ENCODE measurements at regions not wholly inside any gene's neighbourhood (a gene's known extent, or its start where the extent isn't known, plus 50 kb on each side); places are given as distances from the start of the nearest gene placed in this dataset.

DNA sequence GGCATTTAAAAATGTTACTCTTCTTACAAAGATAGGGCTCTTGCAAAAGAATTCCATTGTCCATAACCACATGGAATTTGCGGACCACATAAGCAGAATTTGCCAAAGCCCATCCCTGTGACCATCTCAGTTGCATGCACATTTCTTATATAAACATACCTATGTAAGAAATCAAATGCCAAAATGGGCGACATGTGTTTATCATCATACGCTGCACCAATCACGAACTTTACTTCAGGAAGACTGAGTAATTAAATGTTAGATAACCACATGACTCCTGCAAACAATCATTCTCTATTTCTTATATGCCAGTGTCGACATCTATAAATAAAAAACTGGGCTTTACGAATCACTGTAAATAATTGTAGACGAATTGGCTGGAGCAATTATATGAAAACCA is 186.1 kb upstream of the RBMS1 start:
- H3K27ac ChIP-seq: no peak overlapping the region
- WGBS, 10 experiments: 0 to 98% (median 85%) methylated on average over 2 to 7 of the region's 7 CpGs; no CpG with 5 or more reads in 1 of the 10 experiments
- peak in 1 of 8 experiments; percentile 38 for ATAC-seq (replicated peaks in 6 of 8)
- no peak overlapping the region for H3K4me3 ChIP-seq
- no peaks in the 10 kb centered on the region for H3K4me1 ChIP-seq (replicated peaks in 1 of 2)
- in situ Hi-C loops (cut with MboI; ENCODE audit: low pct_unique_long_range_greater_than_20kb in 2 of 9, low sequenced_read_pairs in 9 of 9, unreplicated experiment in 9 of 9): no loop called here

DNA sequence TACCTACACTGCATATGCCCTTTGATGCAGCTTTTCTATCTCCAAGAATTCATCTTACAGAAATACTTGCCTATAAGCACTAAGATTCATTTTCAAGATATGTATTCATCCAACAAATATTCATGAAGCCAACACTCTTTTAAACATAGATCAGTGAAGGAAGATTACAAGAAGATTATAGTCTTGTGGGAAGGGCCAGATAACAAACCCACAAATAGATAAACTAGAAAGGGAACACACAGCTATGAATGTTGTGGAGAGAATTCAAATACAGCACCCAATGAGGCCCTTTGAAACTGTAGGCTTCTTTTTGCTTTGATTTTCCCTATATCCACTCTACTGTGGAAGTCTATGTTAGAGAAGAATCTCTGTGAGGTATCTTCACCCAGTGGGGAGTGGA is 186.7 kb upstream of the RBMS1 start:
- ATAC-seq (replicated peaks in 6 of 8): no peak

DNA sequence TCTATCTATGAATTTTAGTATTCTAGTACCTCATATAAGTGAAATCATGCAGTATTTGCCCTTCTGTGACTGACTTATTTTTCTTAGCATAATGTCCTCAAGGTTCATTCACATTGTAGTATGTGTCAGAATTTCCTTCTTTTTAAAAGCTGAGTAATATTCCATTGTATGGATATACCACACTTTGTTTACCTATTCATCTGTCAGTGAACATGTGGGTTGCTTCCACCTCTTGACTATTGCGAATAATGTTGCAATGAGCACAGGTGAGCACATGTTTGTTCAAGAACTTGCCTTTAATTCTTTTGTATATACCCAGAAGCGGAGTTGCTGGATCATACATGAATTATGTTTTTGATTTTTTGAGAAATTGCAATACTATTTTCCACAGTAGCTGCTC is 187.4 kb upstream of the RBMS1 start:
- ATAC-seq (replicated peaks in 6 of 8): no peak
- in situ Hi-C loops (cut with MboI; ENCODE audit: low pct_unique_long_range_greater_than_20kb in 2 of 9, low sequenced_read_pairs in 9 of 9, unreplicated experiment in 9 of 9): no loop called here
- 67 to 100% (median 82%) methylated on average over 1 to 2 of the region's 2 CpGs; no CpG with 5 or more reads in 5 of the 10 experiments for WGBS, 10 experiments

More for the DNA sequence above, 186.7 kb upstream of the RBMS1 start:
- Histone ChIP-seq H3K4me1 (replicated peaks in 1 of 2) (no peaks in the 10 kb centered on the region), H3K4me3 (no peak overlapping the region), H3K27ac (no peak overlapping the region)
- in situ Hi-C loops (cut with MboI; ENCODE audit: low pct_unique_long_range_greater_than_20kb in 2 of 9, low sequenced_read_pairs in 9 of 9, unreplicated experiment in 9 of 9): no loop called here

DNA sequence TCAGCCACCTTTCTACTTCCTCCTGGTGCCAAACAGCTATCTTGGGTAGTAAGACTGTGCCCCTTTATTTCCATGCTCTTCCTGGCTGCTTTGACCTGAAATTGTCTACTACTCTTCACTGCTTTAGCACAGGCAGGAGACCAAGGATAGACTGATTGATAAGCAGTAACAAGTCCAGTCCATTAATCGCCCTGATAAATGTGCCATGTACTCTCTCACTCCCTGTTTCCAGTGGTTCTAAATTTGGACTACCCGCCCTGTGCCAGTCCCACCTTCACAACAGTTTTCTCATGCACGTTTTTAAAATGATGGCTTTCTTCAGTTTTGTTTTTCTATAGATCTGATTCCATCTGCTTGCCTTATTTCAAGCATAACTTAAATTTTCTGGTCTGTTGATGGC is 189.6 kb upstream of the RBMS1 start:
- WGBS, 10 experiments: 49 to 100% (median 90%) methylated on average over 1 to 3 of the region's 3 CpGs; no CpG with 5 or more reads in 1 of the 10 experiments
- Histone ChIP-seq H3K4me1 (replicated peaks in 1 of 2) (peaks cover 0 to 4% of the 10 kb centered on the region in 2 donors), H3K4me3 (no peak overlapping the region), H3K27ac (no peak overlapping the region)
- no peak for ATAC-seq (replicated peaks in 6 of 8)
- in situ Hi-C loops (cut with MboI; ENCODE audit: low pct_unique_long_range_greater_than_20kb in 2 of 9, low sequenced_read_pairs in 9 of 9, unreplicated experiment in 9 of 9): no loop called here

More for the DNA sequence above, 187.4 kb upstream of the RBMS1 start:
- no peaks in the 10 kb centered on the region for H3K4me1 ChIP-seq (replicated peaks in 1 of 2)
- no peak overlapping the region for H3K27ac ChIP-seq
- H3K4me3 ChIP-seq: no peak overlapping the region

DNA sequence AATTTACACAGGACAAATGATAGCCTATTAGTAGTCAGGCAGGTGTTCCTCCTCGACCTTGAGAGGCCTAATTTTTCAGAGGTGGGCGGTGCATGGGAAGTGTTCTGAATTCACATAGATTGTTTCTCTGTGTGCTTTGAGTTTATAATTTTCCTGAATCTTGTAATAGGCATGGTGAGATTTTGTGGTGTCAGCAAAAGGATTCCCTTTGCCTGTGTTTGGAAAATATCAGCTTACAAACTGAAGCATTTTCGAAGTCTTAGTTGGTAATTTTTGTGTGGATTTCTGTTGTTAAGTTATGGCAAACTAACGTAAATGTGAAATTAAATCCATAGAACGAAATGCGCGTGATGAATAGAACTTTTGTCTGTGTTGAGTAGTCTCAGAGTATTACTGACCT is 194.0 kb upstream of the RBMS1 start:
- ATAC-seq (replicated peaks in 6 of 8): no peak
- 71 to 97% (median 81%) methylated on average over 4 to 7 of the region's 7 CpGs for WGBS, 10 experiments

DNA sequence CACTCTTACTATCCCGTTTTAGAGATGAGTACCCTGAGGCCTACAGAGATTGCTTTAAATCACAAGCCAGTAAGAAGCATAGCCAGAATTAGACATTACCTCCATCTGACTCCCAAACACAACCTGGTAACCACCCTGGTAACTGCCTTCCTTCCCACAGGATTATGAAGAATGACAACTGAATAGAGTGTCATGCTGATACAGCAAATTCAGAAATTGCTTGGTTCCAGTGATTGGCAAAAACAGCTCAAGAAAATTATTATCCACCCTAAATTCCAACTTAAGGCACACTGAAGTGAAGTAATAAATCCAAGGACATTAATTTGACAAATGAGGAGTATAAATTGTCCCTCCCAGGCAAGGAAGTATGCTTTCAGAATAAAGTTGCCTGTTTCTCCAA is 195.8 kb upstream of the RBMS1 start:
- in situ Hi-C loops (cut with MboI; ENCODE audit: low pct_unique_long_range_greater_than_20kb in 2 of 9, low sequenced_read_pairs in 9 of 9, unreplicated experiment in 9 of 9): no loop called here
- H3K4me3 ChIP-seq: no peak overlapping the region
- 33 to 100% (median 93%) methylated on average over 1 of the region's 1 CpG; no CpG with 5 or more reads in 4 of the 10 experiments for WGBS, 10 experiments
- ATAC-seq (replicated peaks in 6 of 8): no peak
- peaks cover 0 to 4% of the 10 kb centered on the region in 2 donors for H3K4me1 ChIP-seq (replicated peaks in 1 of 2)
- H3K27ac ChIP-seq: no peak overlapping the region

More for the DNA sequence above, 194.0 kb upstream of the RBMS1 start:
- in situ Hi-C loops (cut with MboI; ENCODE audit: low pct_unique_long_range_greater_than_20kb in 2 of 9, low sequenced_read_pairs in 9 of 9, unreplicated experiment in 9 of 9): no loop called here
- H3K27ac ChIP-seq: no peak overlapping the region
- peaks cover 0 to 4% of the 10 kb centered on the region in 2 donors for H3K4me1 ChIP-seq (replicated peaks in 1 of 2)
- H3K4me3 ChIP-seq: no peak overlapping the region

DNA sequence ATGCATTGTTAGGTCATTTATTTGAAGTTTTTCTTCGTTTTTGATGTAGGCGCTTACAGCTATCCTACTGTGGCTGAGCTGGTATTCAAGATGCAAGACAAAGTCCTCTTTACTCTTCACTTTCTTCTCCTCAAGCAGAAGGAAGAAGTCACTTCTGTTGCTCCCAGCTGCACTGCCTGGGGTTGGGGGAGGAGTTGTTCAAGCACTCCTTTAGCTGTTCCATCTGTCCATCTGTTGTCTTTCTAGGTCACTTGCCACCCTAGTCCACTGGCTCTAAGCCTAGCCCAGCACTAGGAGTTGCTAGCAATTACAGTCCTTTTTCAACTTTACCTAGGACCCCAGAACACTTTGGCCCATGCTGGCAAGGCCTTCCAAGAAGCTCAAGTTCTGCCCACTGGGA is 200.6 kb upstream of the RBMS1 start:
- WGBS, 10 experiments: 78 to 100% (median 84%) methylated on average over 2 of the region's 2 CpGs

DNA sequence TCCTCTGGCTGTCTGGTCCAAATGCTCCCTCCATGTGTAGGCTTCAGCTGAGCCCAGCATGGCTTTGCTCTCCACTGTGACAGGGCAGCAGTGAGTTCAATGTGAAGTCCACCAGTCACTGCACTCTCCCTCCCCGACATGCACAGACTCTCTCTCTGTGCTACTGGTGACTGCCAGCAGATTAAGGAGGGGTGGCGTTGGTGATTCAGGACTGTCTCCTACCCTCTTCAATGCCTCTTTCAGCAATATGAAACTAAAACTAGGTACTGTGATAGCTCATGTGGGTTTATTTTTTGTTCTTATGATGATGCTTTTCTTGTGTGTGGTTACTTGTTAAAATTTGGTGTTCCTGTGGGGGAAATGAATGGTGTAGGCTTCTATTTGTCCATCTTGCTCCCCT is 201.0 kb upstream of the RBMS1 start:
- Histone ChIP-seq H3K27ac (no peak overlapping the region), H3K4me3 (no peak overlapping the region), H3K4me1 (replicated peaks in 1 of 2) (no peaks in the 10 kb centered on the region)
- in situ Hi-C loops (cut with MboI; ENCODE audit: low pct_unique_long_range_greater_than_20kb in 2 of 9, low sequenced_read_pairs in 9 of 9, unreplicated experiment in 9 of 9): no loop called here
- 40 to 100% (median 75%) methylated on average over 1 of the region's 2 CpGs; no CpG with 5 or more reads in 4 of the 10 experiments for WGBS, 10 experiments
- no peak for ATAC-seq (replicated peaks in 6 of 8)

More for the DNA sequence above, 200.6 kb upstream of the RBMS1 start:
- no peak overlapping the region for H3K4me3 ChIP-seq
- no peak overlapping the region for H3K27ac ChIP-seq
- in situ Hi-C loops (cut with MboI; ENCODE audit: low pct_unique_long_range_greater_than_20kb in 2 of 9, low sequenced_read_pairs in 9 of 9, unreplicated experiment in 9 of 9): no loop called here
- ATAC-seq (replicated peaks in 6 of 8): no peak
- H3K4me1 ChIP-seq (replicated peaks in 1 of 2): no peaks in the 10 kb centered on the region

DNA sequence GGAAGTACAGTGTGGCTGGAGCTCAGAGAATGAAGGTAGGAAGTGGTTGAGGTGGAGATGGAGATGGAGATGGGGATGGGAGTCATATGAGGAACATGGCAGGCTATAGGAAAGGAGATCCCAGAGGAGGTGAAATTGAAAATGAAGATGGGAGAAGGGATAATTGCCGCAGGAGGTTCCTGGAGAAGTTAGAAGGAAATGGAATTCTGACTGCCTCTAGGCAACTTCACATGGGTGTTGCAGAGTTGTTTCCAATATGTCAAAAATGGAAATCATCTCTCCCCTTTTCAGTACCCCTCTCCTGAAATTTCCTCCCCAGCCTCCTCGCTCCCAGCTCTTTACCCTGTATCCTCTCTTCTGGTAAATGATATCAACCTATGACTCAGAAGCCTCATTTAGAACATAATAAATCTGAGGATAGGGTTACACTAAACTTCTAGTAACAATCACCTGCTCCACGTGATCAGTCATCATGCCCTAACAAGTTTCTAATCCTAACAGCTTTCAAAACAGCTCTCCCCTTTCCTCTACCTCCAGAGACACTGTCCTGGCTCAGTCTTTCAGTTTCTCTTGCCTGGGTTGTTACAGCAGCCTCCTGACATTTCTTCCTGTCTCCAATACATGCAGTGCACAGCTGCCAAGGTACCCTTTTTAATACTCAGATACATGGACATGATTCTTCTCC is 201.9 kb upstream of the RBMS1 start:
- peak; percentile 31 to 88 (median 58) for ATAC-seq (replicated peaks in 6 of 8)
- in situ Hi-C loops (cut with MboI; ENCODE audit: low pct_unique_long_range_greater_than_20kb in 2 of 9, low sequenced_read_pairs in 9 of 9, unreplicated experiment in 9 of 9): no loop called here
- 58 to 100% (median 79%) methylated on average over 1 to 3 of the region's 3 CpGs; no CpG with 5 or more reads in 2 of the 10 experiments for WGBS, 10 experiments
- H3K4me3 ChIP-seq: no peak overlapping the region
- H3K27ac ChIP-seq: no peak overlapping the region
- H3K4me1 ChIP-seq (replicated peaks in 1 of 2): no peaks in the 10 kb centered on the region

DNA sequence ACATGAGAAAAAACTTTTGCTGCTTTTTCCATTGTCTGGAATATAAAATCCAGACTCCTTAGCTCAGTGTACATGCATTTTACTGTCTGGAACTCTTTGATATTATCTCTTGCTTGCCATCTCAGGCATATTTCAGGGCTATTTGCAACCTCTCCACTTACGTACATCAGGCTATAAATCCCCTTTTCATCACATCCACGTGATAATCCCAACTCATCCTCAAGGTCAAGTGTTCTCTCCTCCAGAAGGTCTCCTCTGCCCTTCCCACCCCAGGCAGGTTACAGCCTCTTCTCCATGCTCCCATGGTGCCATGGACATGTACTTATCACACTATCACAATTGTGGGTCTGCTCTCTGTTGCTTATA is 202.5 kb upstream of the RBMS1 start:
- 57 to 100% (median 80%) methylated on average over 1 to 2 of the region's 2 CpGs; no CpG with 5 or more reads in 3 of the 10 experiments for WGBS, 10 experiments
- no peak overlapping the region for H3K27ac ChIP-seq
- in situ Hi-C loops (cut with MboI; ENCODE audit: low pct_unique_long_range_greater_than_20kb in 2 of 9, low sequenced_read_pairs in 9 of 9, unreplicated experiment in 9 of 9): no loop called here
- H3K4me3 ChIP-seq: no peak overlapping the region
- ATAC-seq (replicated peaks in 6 of 8): peak in 2 of 8 experiments; percentile 46 to 60
- no peaks in the 10 kb centered on the region for H3K4me1 ChIP-seq (replicated peaks in 1 of 2)

DNA sequence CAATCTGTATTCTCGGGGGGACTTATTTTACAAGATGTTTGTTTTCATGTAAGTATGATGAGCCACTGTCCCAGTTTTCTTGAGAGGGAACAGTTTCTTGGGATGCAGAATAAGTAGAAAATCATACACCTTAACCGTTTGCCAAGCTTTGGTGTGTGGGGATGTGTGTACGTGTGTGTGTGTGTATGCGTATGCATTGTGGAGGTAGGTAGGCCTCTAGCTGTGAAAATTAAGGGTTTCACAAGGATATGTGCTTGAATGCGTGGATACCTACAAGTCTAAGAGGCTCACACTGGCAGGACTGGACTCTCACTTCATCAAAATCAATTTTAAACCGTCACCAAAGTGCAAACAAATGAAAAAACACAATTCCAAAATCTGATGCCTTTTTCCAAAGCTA is 204.2 kb upstream of the RBMS1 start:
- in situ Hi-C loops (cut with MboI; ENCODE audit: low pct_unique_long_range_greater_than_20kb in 2 of 9, low sequenced_read_pairs in 9 of 9, unreplicated experiment in 9 of 9): no loop called here
- H3K4me1 ChIP-seq (replicated peaks in 1 of 2): peaks cover 11 to 13% of the 10 kb centered on the region in 2 donors
- ATAC-seq (replicated peaks in 6 of 8): no peak
- WGBS, 10 experiments: 60 to 100% (median 95%) methylated on average over 1 to 5 of the region's 6 CpGs
- H3K4me3 ChIP-seq: no peak overlapping the region
- no peak overlapping the region for H3K27ac ChIP-seq

DNA sequence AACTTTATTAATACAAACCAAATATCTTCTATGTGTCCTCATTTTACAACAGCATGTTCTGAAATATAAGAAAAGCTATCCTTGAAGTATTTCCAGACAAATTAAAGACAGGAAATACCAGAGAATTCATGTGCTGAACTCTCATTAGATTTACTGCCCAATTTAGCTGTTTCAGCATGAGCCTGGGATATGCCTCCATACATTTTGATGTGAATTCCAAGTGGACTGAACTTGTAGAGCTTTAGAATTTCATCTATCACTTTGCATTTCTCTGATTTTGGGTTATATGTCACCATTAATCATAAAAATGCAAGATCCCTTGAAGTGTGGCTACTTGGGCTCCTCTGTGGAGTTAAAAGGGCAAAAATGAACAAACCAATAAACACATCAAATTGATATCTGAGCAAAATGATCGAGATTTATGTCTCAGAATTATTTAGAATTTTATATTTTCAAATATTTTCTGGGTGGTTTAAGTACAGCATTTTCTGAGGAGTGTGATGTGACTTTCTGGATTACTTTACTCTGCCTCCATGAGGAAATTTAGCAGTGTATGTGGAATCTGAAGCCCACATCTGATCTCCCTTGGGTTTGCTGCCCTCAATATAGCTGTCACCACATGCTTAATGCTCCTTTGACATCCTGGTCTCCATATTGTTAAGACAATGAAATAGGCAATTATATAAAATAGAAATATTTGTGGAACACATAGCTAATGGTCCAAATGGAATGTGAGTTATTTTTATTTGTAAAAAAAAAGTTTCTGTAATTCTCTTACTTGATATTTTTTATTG is 206.6 kb upstream of the RBMS1 start:
- ATAC-seq (replicated peaks in 6 of 8): no peak
- in situ Hi-C loops (cut with MboI; ENCODE audit: low pct_unique_long_range_greater_than_20kb in 2 of 9, low sequenced_read_pairs in 9 of 9, unreplicated experiment in 9 of 9): no loop called here
- Histone ChIP-seq H3K27ac (no peak overlapping the region), H3K4me1 (replicated peaks in 1 of 2) (peaks cover 19 to 29% of the 10 kb centered on the region in 2 donors), H3K4me3 (no peak overlapping the region)
- 0 to 100% (median 75%) methylated on average over 1 of the region's 1 CpG; no CpG with 5 or more reads in 1 of the 10 experiments for WGBS, 10 experiments

DNA sequence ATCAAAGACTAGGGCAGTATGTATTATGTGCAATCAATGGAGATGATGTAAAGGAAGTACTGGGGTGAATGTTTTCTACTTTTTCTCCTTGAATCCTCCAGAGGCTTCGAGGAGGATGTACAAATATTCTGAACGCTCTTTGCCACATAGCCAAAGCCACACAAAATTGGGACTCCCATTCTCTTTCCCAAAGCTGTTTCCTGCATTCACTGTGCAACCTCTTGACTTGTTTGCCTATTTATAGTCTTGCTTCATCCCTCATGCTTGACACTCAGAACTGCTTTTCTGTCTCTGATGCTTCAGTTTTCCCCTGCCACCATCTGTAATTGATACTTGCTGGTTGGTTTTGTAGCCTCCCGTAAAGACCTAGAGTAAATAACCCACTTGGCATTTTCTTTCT is 208.2 kb upstream of the RBMS1 start:
- no peak overlapping the region for H3K27ac ChIP-seq
- in situ Hi-C loops (cut with MboI; ENCODE audit: low pct_unique_long_range_greater_than_20kb in 2 of 9, low sequenced_read_pairs in 9 of 9, unreplicated experiment in 9 of 9): no loop called here
- WGBS, 10 experiments: 0 to 80% (median 27%) methylated on average over 1 to 3 of the region's 3 CpGs; no CpG with 5 or more reads in 2 of the 10 experiments
- H3K4me1 ChIP-seq (replicated peaks in 1 of 2): peaks cover 19 to 29% of the 10 kb centered on the region in 2 donors
- peak in 1 of 8 experiments; percentile 26 for ATAC-seq (replicated peaks in 6 of 8)
- H3K4me3 ChIP-seq: no peak overlapping the region
